SK-N-SH treated with all-trans-retinoic acid at 6 μM for 48 hours (cell line): ENCODE measurements at regions not wholly inside any gene's neighbourhood (a gene's known extent, or its start where the extent isn't known, plus 50 kb on each side); places are given as distances from the start of the nearest gene placed in this dataset.

Experiments
- ARNTL ChIP-seq: fragments of 450-650 bp; formaldehyde crosslinking; IDR thresholded peaks from 2 replicates; pipeline ENCODE4 v1.5.0; 2020; ENCODE audit warnings: low read depth, mild to moderate bottlenecking, moderate library complexity, borderline replicate concordance
- PPARA ChIP-seq: fragments of 250-450 bp; sonication (Bioruptor Pico); IDR thresholded peaks from 2 replicates; pipeline ENCODE4 v1.5.0; 2020; ENCODE audit warnings: mild to moderate bottlenecking, borderline replicate concordance
- SNAI2 ChIP-seq: fragments of 250-450 bp; sonication (Bioruptor Pico); IDR thresholded peaks from 2 replicates; pipeline ENCODE4 v1.5.0; 2020; ENCODE audit warnings: mild to moderate bottlenecking, moderate library complexity
- TSHZ2 ChIP-seq: fragments of 250-450 bp; sonication (Bioruptor Pico); IDR thresholded peaks from 2 replicates; pipeline ENCODE4 v1.5.0; 2020; ENCODE audit warnings: mild to moderate bottlenecking, moderate library complexity
- ZNF8 ChIP-seq: fragments of 450-650 bp; formaldehyde crosslinking; IDR thresholded peaks from 2 replicates; pipeline ENCODE4 v1.5.0; 2020; ENCODE audit warnings: mild to moderate bottlenecking, moderate library complexity

- TF ChIP-seq PPARA (CRISPR knock-in tag): no peak
- TF ChIP-seq ARNTL (CRISPR knock-in tag): no peak
- no peak for TF ChIP-seq TSHZ2
- TF ChIP-seq ZNF8 (CRISPR knock-in tag): no peak
- TF ChIP-seq SNAI2: no peak
Measured at GRCh38 chr2:234302664-234302991, 194.3 kb downstream of the ARL4C start.
